WTC11 (cell line): ENCODE measurements at regions not wholly inside any gene's neighbourhood (a gene's known extent, or its start where the extent isn't known, plus 50 kb on each side); places are given as distances from the start of the nearest gene placed in this dataset.

Experiments
- ATAC-seq: fragments of 200-7000 bp; cut with Tn5 transposase; 2 replicates; pipeline ENCODE4 v1.10.0; 2021; ENCODE audit warnings: mild to moderate bottlenecking, moderate library complexity
- CTCF ChIA-PET: fragments of 300-600 bp; sonication (Branson Sonifier 250); formaldehyde crosslinking; loops from one replicate; lab custom pipeline; 2021; ENCODE audit warnings: antibody characterized with exemption; lab: Charles Lee
- POLR2A ChIA-PET: fragments of 350-600 bp; sonication (Branson Sonifier 250); formaldehyde crosslinking; loops from one replicate; lab custom pipeline; 2021; ENCODE audit warnings: antibody characterized with exemption; lab: Charles Lee
- DNase-seq: peaks from one replicate; pipeline ENCODE4 v3.0.0; 2021; ENCODE audit warnings: low spot score
- H3K27ac Mint-ChIP-seq: 2 replicates; pipeline ENCODE4 v1.8.0; 2021; ENCODE audit warnings: mixed read lengths
- H3K27me3 Mint-ChIP-seq: 2 replicates; pipeline ENCODE4 v1.8.0; 2021; ENCODE audit warnings: low read depth, mild to moderate bottlenecking, moderate library complexity, mixed read lengths
- H3K36me3 Mint-ChIP-seq: 2 replicates; pipeline ENCODE4 v1.8.0; 2021; ENCODE audit warnings: mixed read lengths
- H3K4me1 Mint-ChIP-seq: 2 replicates; pipeline ENCODE4 v1.8.0; 2022; ENCODE audit warnings: mixed read lengths
- H3K4me3 Mint-ChIP-seq: 2 replicates; pipeline ENCODE4 v1.8.0; 2021; ENCODE audit warnings: mild to moderate bottlenecking, moderate library complexity, mixed read lengths
- H3K9me3 Mint-ChIP-seq: 2 replicates; pipeline ENCODE4 v1.8.0; 2021; ENCODE audit warnings: mixed read lengths
- EMX1 ChIP-seq: fragments of 250-450 bp; sonication (Bioruptor Pico); IDR thresholded peaks from 2 replicates; pipeline ENCODE4 v1.8.0; 2021; ENCODE audit warnings: mild to moderate bottlenecking
- IRF2 ChIP-seq: sonication (generic); formaldehyde crosslinking; IDR thresholded peaks from 2 replicates; pipeline ENCODE4 v1.8.0; 2022; ENCODE audit warnings: low read depth, missing genetic modification reagents, borderline replicate concordance
- KAT7 ChIP-seq: sonication (generic); formaldehyde crosslinking; IDR thresholded peaks from 2 replicates; pipeline ENCODE4 v1.8.1; 2023; ENCODE audit warnings: missing genetic modification reagents, mild to moderate bottlenecking, borderline replicate concordance
- MYBL2 ChIP-seq: sonication (generic); formaldehyde crosslinking; IDR thresholded peaks from 2 replicates; pipeline ENCODE4 v1.8.1; 2023; ENCODE audit warnings: mild to moderate bottlenecking, moderate library complexity, missing genetic modification reagents
- NR1H2 ChIP-seq: sonication (generic); formaldehyde crosslinking; IDR thresholded peaks from 2 replicates; pipeline ENCODE4 v1.9.0; 2021; ENCODE audit warnings: mild to moderate bottlenecking, moderate library complexity, missing genetic modification reagents
- SMAD4 ChIP-seq: sonication (generic); formaldehyde crosslinking; IDR thresholded peaks from 2 replicates; pipeline ENCODE4 v1.8.0; 2022; ENCODE audit warnings: mild to moderate bottlenecking, missing genetic modification reagents
- SP1 ChIP-seq: sonication (generic); formaldehyde crosslinking; conservative IDR thresholded peaks from 2 replicates; pipeline ENCODE4 v1.8.1; 2022; ENCODE audit warnings: missing genetic modification reagents
- ZNF232 ChIP-seq: sonication (generic); formaldehyde crosslinking; IDR thresholded peaks from 2 replicates; pipeline ENCODE4 v1.8.0; 2022; ENCODE audit warnings: mild to moderate bottlenecking, missing genetic modification reagents
- ZNF263 ChIP-seq: sonication (generic); formaldehyde crosslinking; IDR thresholded peaks from 2 replicates; pipeline ENCODE4 v1.8.1; 2022; ENCODE audit warnings: low read depth, mild to moderate bottlenecking, moderate library complexity, missing genetic modification reagents
- TF ChIP-seq, protein P1 (sequence below): fragments of 250-450 bp; sonication (Bioruptor Pico); IDR thresholded peaks from 2 replicates; pipeline ENCODE4 v2.1.2; 2022; ENCODE audit warnings: mild to moderate bottlenecking, moderate library complexity
- TF ChIP-seq, protein P2 (sequence below): fragments of 250-450 bp; sonication (Bioruptor Pico); IDR thresholded peaks from 2 replicates; pipeline ENCODE4 v1.9.0; 2021; ENCODE audit warnings: mild to moderate bottlenecking, borderline replicate concordance
- TF ChIP-seq, protein P3 (sequence below): sonication (generic); formaldehyde crosslinking; conservative IDR thresholded peaks from 2 replicates; pipeline ENCODE4 v1.8.1; 2022; ENCODE audit warnings: mild to moderate bottlenecking, missing genetic modification reagents
- TF ChIP-seq, protein P4 (sequence below): sonication (generic); formaldehyde crosslinking; IDR thresholded peaks from 2 replicates; pipeline ENCODE4 v1.8.1; 2022; ENCODE audit warnings: mild to moderate bottlenecking, moderate library complexity, missing genetic modification reagents
- TF ChIP-seq, protein P5 (sequence below): sonication (generic); formaldehyde crosslinking; IDR thresholded peaks from 2 replicates; pipeline ENCODE4 v1.8.0; 2023; ENCODE audit warnings: missing genetic modification reagents, mild to moderate bottlenecking, borderline replicate concordance
- TF ChIP-seq, protein P6 (sequence below): sonication (generic); formaldehyde crosslinking; IDR thresholded peaks from 2 replicates; pipeline ENCODE4 v1.8.1; 2023; ENCODE audit warnings: mild to moderate bottlenecking, missing genetic modification reagents
- TF ChIP-seq, protein P7 (sequence below): sonication (generic); formaldehyde crosslinking; IDR thresholded peaks from 2 replicates; pipeline ENCODE4 v1.8.1; 2022; ENCODE audit warnings: mild to moderate bottlenecking, missing genetic modification reagents, moderate library complexity, borderline replicate concordance
- TF ChIP-seq, protein P8 (sequence below): sonication (generic); formaldehyde crosslinking; IDR thresholded peaks from 2 replicates; pipeline ENCODE4 v1.8.0; 2022; ENCODE audit warnings: missing genetic modification reagents

DNA sequence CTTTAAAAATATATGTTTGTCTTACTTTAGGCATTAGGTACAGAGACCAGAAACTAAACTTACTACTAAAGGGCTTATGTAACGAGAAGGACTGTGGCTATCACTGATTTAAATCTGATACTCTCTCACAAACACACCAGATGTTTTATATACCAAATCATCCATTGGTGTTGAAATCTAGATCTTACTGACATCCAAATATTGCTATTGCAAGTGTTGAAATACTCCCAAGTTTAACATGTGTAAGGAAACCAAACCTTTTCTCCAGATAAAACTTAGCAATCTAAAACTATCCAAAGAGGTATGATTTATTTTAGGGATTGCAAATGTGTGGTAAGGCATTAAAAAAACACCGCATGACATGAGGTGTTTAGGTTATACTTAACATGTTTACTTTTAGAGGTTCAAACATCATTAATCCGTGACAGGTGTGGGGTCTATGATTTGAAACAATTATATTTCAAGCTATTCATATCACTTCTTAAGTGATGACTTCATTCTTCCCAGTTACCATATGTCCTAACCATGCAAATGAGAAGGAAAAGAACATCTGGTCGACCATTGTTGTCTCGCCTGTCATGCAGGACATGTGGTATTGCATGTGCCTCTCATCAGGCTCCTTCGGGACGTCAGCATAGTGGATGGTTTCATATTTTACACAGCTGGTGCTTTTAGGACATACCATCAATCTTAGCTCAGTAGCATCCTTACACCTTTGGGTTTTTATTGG is 168.3 kb upstream of the SPACA1 start:
- ChIA-PET CTCF (no interaction called here), POLR2A (no interaction called here)
- Mint-ChIP-seq H3K27me3 (no peaks in the 10 kb centered on the region; the same call in 1 of the 2 replicates), H3K4me3 (no peak overlapping the region), H3K4me1 (no peaks in the 10 kb centered on the region), H3K27ac (no peak overlapping the region), H3K9me3 (peaks cover 10% of the 10 kb centered on the region), H3K36me3 (no peaks in the 10 kb centered on the region)
- no peak for DNase-seq
- no peak for ATAC-seq
- TF ChIP-seq, protein P1, sequence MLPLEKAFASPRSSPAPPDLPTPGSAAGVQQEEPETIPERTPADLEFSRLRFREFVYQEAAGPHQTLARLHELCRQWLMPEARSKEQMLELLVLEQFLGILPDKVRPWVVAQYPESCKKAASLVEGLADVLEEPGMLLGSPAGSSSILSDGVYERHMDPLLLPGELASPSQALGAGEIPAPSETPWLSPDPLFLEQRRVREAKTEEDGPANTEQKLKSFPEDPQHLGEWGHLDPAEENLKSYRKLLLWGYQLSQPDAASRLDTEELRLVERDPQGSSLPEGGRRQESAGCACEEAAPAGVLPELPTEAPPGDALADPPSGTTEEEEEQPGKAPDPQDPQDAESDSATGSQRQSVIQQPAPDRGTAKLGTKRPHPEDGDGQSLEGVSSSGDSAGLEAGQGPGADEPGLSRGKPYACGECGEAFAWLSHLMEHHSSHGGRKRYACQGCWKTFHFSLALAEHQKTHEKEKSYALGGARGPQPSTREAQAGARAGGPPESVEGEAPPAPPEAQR (CRISPR knock-in tag), result no peak
- no peak for TF ChIP-seq NR1H2 (CRISPR knock-in tag)
- TF ChIP-seq ZNF263 (CRISPR knock-in tag), result no peak
- no peak for TF ChIP-seq MYBL2 (CRISPR knock-in tag)
- TF ChIP-seq, protein P2, sequence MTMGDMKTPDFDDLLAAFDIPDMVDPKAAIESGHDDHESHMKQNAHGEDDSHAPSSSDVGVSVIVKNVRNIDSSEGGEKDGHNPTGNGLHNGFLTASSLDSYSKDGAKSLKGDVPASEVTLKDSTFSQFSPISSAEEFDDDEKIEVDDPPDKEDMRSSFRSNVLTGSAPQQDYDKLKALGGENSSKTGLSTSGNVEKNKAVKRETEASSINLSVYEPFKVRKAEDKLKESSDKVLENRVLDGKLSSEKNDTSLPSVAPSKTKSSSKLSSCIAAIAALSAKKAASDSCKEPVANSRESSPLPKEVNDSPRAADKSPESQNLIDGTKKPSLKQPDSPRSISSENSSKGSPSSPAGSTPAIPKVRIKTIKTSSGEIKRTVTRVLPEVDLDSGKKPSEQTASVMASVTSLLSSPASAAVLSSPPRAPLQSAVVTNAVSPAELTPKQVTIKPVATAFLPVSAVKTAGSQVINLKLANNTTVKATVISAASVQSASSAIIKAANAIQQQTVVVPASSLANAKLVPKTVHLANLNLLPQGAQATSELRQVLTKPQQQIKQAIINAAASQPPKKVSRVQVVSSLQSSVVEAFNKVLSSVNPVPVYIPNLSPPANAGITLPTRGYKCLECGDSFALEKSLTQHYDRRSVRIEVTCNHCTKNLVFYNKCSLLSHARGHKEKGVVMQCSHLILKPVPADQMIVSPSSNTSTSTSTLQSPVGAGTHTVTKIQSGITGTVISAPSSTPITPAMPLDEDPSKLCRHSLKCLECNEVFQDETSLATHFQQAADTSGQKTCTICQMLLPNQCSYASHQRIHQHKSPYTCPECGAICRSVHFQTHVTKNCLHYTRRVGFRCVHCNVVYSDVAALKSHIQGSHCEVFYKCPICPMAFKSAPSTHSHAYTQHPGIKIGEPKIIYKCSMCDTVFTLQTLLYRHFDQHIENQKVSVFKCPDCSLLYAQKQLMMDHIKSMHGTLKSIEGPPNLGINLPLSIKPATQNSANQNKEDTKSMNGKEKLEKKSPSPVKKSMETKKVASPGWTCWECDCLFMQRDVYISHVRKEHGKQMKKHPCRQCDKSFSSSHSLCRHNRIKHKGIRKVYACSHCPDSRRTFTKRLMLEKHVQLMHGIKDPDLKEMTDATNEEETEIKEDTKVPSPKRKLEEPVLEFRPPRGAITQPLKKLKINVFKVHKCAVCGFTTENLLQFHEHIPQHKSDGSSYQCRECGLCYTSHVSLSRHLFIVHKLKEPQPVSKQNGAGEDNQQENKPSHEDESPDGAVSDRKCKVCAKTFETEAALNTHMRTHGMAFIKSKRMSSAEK (CRISPR knock-in tag), result no peak
- no peak for TF ChIP-seq KAT7 (CRISPR knock-in tag)
- TF ChIP-seq IRF2, result no peak
- no peak for TF ChIP-seq EMX1 (CRISPR knock-in tag)
- TF ChIP-seq, protein P3, sequence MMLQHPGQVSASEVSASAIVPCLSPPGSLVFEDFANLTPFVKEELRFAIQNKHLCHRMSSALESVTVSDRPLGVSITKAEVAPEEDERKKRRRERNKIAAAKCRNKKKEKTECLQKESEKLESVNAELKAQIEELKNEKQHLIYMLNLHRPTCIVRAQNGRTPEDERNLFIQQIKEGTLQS (CRISPR knock-in tag), result no peak
- TF ChIP-seq, protein P4, sequence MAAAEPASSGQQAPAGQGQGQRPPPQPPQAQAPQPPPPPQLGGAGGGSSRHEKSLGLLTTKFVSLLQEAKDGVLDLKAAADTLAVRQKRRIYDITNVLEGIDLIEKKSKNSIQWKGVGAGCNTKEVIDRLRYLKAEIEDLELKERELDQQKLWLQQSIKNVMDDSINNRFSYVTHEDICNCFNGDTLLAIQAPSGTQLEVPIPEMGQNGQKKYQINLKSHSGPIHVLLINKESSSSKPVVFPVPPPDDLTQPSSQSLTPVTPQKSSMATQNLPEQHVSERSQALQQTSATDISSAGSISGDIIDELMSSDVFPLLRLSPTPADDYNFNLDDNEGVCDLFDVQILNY (CRISPR knock-in tag), result no peak
- TF ChIP-seq, protein P5, sequence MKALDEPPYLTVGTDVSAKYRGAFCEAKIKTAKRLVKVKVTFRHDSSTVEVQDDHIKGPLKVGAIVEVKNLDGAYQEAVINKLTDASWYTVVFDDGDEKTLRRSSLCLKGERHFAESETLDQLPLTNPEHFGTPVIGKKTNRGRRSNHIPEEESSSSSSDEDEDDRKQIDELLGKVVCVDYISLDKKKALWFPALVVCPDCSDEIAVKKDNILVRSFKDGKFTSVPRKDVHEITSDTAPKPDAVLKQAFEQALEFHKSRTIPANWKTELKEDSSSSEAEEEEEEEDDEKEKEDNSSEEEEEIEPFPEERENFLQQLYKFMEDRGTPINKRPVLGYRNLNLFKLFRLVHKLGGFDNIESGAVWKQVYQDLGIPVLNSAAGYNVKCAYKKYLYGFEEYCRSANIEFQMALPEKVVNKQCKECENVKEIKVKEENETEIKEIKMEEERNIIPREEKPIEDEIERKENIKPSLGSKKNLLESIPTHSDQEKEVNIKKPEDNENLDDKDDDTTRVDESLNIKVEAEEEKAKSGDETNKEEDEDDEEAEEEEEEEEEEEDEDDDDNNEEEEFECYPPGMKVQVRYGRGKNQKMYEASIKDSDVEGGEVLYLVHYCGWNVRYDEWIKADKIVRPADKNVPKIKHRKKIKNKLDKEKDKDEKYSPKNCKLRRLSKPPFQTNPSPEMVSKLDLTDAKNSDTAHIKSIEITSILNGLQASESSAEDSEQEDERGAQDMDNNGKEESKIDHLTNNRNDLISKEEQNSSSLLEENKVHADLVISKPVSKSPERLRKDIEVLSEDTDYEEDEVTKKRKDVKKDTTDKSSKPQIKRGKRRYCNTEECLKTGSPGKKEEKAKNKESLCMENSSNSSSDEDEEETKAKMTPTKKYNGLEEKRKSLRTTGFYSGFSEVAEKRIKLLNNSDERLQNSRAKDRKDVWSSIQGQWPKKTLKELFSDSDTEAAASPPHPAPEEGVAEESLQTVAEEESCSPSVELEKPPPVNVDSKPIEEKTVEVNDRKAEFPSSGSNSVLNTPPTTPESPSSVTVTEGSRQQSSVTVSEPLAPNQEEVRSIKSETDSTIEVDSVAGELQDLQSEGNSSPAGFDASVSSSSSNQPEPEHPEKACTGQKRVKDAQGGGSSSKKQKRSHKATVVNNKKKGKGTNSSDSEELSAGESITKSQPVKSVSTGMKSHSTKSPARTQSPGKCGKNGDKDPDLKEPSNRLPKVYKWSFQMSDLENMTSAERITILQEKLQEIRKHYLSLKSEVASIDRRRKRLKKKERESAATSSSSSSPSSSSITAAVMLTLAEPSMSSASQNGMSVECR (CRISPR knock-in tag), result no peak
- TF ChIP-seq, protein P6, sequence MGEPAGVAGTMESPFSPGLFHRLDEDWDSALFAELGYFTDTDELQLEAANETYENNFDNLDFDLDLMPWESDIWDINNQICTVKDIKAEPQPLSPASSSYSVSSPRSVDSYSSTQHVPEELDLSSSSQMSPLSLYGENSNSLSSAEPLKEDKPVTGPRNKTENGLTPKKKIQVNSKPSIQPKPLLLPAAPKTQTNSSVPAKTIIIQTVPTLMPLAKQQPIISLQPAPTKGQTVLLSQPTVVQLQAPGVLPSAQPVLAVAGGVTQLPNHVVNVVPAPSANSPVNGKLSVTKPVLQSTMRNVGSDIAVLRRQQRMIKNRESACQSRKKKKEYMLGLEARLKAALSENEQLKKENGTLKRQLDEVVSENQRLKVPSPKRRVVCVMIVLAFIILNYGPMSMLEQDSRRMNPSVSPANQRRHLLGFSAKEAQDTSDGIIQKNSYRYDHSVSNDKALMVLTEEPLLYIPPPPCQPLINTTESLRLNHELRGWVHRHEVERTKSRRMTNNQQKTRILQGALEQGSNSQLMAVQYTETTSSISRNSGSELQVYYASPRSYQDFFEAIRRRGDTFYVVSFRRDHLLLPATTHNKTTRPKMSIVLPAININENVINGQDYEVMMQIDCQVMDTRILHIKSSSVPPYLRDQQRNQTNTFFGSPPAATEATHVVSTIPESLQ (CRISPR knock-in tag), result no peak
- TF ChIP-seq, protein P7, sequence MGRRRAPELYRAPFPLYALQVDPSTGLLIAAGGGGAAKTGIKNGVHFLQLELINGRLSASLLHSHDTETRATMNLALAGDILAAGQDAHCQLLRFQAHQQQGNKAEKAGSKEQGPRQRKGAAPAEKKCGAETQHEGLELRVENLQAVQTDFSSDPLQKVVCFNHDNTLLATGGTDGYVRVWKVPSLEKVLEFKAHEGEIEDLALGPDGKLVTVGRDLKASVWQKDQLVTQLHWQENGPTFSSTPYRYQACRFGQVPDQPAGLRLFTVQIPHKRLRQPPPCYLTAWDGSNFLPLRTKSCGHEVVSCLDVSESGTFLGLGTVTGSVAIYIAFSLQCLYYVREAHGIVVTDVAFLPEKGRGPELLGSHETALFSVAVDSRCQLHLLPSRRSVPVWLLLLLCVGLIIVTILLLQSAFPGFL (CRISPR knock-in tag), result no peak
- TF ChIP-seq, protein P8, sequence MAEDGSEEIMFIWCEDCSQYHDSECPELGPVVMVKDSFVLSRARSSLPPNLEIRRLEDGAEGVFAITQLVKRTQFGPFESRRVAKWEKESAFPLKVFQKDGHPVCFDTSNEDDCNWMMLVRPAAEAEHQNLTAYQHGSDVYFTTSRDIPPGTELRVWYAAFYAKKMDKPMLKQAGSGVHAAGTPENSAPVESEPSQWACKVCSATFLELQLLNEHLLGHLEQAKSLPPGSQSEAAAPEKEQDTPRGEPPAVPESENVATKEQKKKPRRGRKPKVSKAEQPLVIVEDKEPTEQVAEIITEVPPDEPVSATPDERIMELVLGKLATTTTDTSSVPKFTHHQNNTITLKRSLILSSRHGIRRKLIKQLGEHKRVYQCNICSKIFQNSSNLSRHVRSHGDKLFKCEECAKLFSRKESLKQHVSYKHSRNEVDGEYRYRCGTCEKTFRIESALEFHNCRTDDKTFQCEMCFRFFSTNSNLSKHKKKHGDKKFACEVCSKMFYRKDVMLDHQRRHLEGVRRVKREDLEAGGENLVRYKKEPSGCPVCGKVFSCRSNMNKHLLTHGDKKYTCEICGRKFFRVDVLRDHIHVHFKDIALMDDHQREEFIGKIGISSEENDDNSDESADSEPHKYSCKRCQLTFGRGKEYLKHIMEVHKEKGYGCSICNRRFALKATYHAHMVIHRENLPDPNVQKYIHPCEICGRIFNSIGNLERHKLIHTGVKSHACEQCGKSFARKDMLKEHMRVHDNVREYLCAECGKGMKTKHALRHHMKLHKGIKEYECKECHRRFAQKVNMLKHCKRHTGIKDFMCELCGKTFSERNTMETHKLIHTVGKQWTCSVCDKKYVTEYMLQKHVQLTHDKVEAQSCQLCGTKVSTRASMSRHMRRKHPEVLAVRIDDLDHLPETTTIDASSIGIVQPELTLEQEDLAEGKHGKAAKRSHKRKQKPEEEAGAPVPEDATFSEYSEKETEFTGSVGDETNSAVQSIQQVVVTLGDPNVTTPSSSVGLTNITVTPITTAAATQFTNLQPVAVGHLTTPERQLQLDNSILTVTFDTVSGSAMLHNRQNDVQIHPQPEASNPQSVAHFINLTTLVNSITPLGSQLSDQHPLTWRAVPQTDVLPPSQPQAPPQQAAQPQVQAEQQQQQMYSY (CRISPR knock-in tag), result no peak
- TF ChIP-seq SP1 (CRISPR knock-in tag), result no peak
- no peak for TF ChIP-seq SMAD4
- no peak for TF ChIP-seq ZNF232 (CRISPR knock-in tag)
